Chondrocyte (in vitro differentiated cells): ENCODE measurements at regions not wholly inside any gene's neighbourhood (a gene's known extent, or its start where the extent isn't known, plus 50 kb on each side); places are given as distances from the start of the nearest gene placed in this dataset.

ENCODE experiments used
- DNase-seq: peaks from one replicate; pipeline ENCODE4 v3.0.0; 2021; ENCODE audit warnings: mixed read lengths, low spot score
- H3K27ac Mint-ChIP-seq: one replicate; pipeline ENCODE4 v1.8.0; 2021; ENCODE audit warnings: mild to moderate bottlenecking, moderate library complexity, mixed read lengths; ENCODE audit not compliant: unreplicated experiment
- H3K27me3 Mint-ChIP-seq: 2 replicates; pipeline ENCODE4 v1.8.0; 2021; ENCODE audit warnings: low read depth, mixed read lengths
- H3K36me3 Mint-ChIP-seq: 2 replicates; pipeline ENCODE4 v1.8.0; 2021; ENCODE audit warnings: low read depth, mixed read lengths
- H3K4me1 Mint-ChIP-seq: 2 replicates; pipeline ENCODE4 v1.8.0; 2021; ENCODE audit warnings: low read depth, mild to moderate bottlenecking, mixed read lengths
- H3K4me3 Mint-ChIP-seq: one replicate; pipeline ENCODE4 v1.8.0; 2021; ENCODE audit warnings: mild to moderate bottlenecking, moderate library complexity, mixed read lengths; ENCODE audit not compliant: unreplicated experiment
- H3K9me3 Mint-ChIP-seq: 2 replicates; pipeline ENCODE4 v1.8.0; 2021; ENCODE audit warnings: low read depth, mixed read lengths
- TF ChIP-seq, protein P1 (sequence below): fragments of 200-600 bp; sonication (generic); IDR thresholded peaks from 2 replicates; pipeline ENCODE4 v1.5.0; 2021; ENCODE audit warnings: antibody characterized with exemption, mild to moderate bottlenecking, moderate library complexity

DNA sequence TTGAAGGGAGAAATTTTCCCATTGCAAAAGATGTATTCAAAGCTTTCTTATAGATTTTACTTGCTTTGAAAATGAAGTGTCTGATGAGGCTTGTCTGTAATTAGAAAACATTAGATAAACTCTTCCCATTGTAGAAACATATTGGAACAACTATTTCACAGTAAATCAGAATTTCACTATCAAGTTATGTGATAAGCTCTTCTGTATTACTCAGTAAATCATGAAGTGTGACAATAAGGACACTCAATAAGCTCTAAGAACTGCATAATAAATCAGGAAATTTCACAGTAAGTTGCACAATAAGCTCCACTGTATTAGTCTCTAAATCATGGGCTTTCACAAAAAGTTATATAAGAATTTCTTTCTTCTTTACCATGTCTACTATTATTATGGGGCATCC is 1546.6 kb downstream of the SLITRK5 start:
- Mint-ChIP-seq H3K27me3 (no peaks in the 10 kb centered on the region), H3K4me3 (no peak overlapping the region), H3K4me1 (no peaks in the 10 kb centered on the region), H3K9me3 (peaks cover 19% of the 10 kb centered on the region), H3K27ac (no peak overlapping the region), H3K36me3 (peaks cover 2% of the 10 kb centered on the region)
- no peak for DNase-seq
- TF ChIP-seq, protein P1, sequence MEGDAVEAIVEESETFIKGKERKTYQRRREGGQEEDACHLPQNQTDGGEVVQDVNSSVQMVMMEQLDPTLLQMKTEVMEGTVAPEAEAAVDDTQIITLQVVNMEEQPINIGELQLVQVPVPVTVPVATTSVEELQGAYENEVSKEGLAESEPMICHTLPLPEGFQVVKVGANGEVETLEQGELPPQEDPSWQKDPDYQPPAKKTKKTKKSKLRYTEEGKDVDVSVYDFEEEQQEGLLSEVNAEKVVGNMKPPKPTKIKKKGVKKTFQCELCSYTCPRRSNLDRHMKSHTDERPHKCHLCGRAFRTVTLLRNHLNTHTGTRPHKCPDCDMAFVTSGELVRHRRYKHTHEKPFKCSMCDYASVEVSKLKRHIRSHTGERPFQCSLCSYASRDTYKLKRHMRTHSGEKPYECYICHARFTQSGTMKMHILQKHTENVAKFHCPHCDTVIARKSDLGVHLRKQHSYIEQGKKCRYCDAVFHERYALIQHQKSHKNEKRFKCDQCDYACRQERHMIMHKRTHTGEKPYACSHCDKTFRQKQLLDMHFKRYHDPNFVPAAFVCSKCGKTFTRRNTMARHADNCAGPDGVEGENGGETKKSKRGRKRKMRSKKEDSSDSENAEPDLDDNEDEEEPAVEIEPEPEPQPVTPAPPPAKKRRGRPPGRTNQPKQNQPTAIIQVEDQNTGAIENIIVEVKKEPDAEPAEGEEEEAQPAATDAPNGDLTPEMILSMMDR: no peak

DNA sequence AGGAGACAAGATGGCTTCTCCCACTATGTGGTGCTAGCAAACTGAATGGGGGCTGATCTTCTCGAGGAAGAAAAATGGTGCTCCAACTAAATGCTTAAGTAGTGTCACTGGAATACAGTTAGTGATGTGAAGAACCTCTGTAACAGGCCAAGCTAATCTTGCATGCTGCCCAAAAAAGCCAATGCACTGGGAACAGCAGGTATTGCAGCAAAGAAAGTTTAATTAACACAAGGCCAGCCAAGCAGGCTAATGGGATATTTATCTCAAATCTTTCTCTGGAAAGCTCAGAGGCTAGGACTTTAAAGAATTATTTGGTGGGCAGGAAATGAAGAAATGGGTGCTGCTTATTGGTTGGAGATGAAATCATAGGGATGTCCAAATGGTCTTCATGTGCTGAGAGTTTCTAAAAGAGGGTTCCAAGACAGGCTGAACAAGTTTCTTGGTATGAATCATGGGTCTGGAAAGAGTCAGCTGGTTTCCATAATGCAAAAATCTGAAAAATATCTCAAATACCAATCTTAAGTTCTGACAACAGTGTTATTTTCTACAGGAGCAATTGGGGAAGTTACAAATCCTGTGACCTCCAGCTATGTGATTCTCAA is 1550.5 kb downstream of the SLITRK5 start:
- no peak overlapping the region for H3K4me3 Mint-ChIP-seq
- no peaks in the 10 kb centered on the region for H3K4me1 Mint-ChIP-seq
- no peak for DNase-seq
- TF ChIP-seq, protein P1: no peak
- no peaks in the 10 kb centered on the region for H3K27me3 Mint-ChIP-seq
- peaks cover 21% of the 10 kb centered on the region for H3K9me3 Mint-ChIP-seq
- H3K27ac Mint-ChIP-seq: no peak overlapping the region
- H3K36me3 Mint-ChIP-seq: peaks cover 2% of the 10 kb centered on the region

DNA sequence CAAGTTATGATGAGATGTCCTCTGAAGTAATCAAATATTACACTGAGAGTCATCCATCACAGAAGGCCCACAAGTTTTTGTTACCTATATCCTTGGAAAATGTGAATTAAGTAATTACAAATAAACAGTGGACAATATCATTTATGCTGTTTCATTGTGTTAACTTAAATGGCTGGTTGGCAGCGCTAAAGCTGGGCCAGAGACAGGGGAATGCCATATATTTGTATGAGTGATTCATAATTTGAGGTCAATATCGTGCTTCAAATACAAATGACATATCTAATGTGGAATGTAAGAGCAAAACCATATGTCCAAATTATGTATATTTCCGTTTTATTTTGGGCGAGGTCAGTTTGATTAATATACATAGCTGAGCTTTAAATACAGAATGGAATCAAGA is 1556.2 kb downstream of the SLITRK5 start:
- no peak for DNase-seq
- no peak overlapping the region for H3K27ac Mint-ChIP-seq

DNA sequence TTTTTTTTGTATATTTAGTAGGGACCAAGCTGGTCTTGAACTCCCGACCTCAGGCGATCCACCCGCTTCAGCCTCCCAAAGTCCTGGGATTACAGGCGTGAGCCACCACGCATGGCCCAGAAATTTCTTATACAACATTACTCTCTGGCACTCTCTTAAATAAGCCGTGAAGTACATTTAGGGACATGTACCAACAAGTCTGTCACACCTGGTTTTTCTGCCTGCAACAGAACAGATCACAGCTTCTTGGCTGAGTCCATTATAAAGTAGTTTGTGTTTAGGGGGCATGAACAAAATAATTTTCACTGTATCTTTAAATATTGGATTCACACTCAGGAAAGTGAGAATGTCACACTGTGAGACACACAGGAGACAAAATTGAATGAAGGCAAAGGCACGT is 1567.3 kb downstream of the SLITRK5 start:
- Mint-ChIP-seq H3K27me3 (no peaks in the 10 kb centered on the region), H3K4me3 (no peak overlapping the region), H3K36me3 (no peaks in the 10 kb centered on the region), H3K27ac (no peak overlapping the region), H3K9me3 (no peaks in the 10 kb centered on the region), H3K4me1 (no peaks in the 10 kb centered on the region)
- TF ChIP-seq, protein P1: no peak
- DNase-seq: no peak

More for the DNA sequence above, 1556.2 kb downstream of the SLITRK5 start:
- Mint-ChIP-seq H3K36me3 (no peaks in the 10 kb centered on the region), H3K4me1 (peaks cover 6% of the 10 kb centered on the region), H3K9me3 (peaks cover 15% of the 10 kb centered on the region), H3K4me3 (no peak overlapping the region), H3K27me3 (no peaks in the 10 kb centered on the region)
- TF ChIP-seq, protein P1: no peak

DNA sequence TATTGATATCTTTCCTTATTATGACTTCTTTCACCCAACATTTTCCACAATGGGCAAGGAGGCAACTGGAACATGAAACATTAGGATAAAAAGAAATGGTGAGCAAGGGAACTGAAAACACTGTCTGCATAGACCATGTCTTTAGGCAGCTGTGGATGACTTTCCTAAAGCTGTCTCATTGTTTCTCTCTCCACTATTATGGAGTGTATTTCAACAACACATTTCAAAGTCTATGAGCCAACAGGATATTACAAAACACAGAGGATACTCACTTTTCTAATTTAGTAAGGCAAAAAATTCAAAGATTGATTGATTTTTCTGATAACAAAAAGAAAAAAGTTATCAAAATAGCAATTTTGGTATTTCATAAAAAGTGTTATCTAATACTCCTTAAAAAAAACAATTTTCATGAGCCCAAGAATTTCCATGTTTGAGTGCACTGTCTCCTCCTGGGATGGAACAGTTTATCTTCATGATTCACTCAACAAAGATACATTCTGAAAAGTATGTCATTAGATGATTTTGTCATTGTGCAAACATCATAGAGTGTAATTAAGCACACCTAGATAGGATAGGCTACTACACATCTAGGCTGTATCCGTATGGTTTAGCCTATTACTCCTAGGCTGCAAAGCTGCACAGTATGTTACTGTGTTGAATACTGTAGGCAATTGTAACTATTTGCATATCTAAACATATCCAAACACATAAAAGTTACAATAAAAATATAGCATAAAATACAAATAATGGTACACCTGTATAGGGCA is 1568.4 kb downstream of the SLITRK5 start:
- Mint-ChIP-seq H3K4me1 (no peaks in the 10 kb centered on the region), H3K27me3 (no peaks in the 10 kb centered on the region), H3K4me3 (no peak overlapping the region), H3K9me3 (no peaks in the 10 kb centered on the region), H3K27ac (no peak overlapping the region), H3K36me3 (no peaks in the 10 kb centered on the region)
- TF ChIP-seq, protein P1: no peak
- DNase-seq: no peak
